ENCODE measurements at regions not wholly inside any gene's neighbourhood (a gene's known extent, or its start where the extent isn't known, plus 50 kb on each side); places are given as distances from the start of the nearest gene placed in this dataset.
A peak's percentile ranks its signal among the peaks of the same experiment; 100 is the strongest.
"Not testable (repeated sequence)": the region's sequence is repeated elsewhere in the genome, so short reads cannot be mapped to it uniquely, and the experiment has no call there.

DNA sequence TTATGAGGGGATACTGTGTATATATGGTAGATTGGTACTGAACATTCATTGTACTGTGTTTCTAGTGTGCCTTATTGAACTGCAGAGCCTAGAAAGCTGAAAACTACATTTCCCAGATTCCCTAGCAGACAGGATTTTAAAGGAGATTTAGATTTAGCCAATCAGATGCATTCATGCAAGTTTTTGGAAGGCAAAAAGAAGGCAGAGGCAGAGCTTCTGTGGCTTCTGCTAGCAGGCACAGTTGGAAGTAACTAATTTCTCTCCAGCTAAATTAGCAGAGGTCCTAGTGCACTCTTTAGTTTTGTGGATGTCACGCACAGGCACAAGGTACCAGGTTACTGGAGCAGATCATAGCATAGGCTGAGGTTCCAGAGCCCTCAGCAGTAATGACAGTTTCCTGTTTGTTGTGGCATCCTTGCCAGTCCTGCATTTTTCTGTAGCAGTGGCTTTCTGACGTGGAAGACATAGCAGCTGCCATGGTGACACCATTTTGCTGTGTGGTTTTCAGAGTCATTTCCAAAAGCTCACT, 83.7 kb upstream of the CCDC71L start:
- in situ Hi-C loops (cut with MboI; ENCODE audit: low pct_unique_long_range_greater_than_20kb, low sequenced_read_pairs): no loop called here

DNA sequence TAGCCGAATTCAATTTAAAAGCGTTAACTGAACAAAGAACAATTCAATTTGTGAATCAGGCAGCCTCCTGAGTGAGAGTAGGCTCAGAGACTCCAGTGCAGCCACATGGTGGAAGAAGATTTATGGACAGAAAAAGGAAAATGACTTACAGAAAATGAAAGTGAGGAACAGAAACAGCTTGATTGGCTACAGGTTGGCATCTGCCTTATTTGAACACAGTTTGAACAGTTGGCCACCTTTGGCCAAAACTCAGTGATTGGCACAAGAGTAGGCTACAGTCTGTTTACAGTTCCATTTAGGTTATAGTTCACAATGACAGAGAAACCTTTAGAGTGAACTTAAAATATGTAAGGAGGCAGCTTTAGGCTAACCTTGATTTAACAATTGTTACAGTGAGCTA, 86.3 kb upstream of the CCDC71L start:
- in situ Hi-C loops (cut with MboI; ENCODE audit: low pct_unique_long_range_greater_than_20kb, low sequenced_read_pairs); DNase-seq: not testable (repeated sequence)

More for the DNA sequence above, 83.7 kb upstream of the CCDC71L start:
- no peak for DNase-seq

GRCh38 chr7:106747804-106748203, 86.8 kb upstream of the CCDC71L start:
- in situ Hi-C loops (cut with MboI; ENCODE audit: low pct_unique_long_range_greater_than_20kb, low sequenced_read_pairs): no loop called here
- no peak for DNase-seq

GRCh38 chr7:106749165-106749564, 88.2 kb upstream of the CCDC71L start:
- in situ Hi-C loops (cut with MboI; ENCODE audit: low pct_unique_long_range_greater_than_20kb, low sequenced_read_pairs): no loop called here
- no peak for DNase-seq

DNA sequence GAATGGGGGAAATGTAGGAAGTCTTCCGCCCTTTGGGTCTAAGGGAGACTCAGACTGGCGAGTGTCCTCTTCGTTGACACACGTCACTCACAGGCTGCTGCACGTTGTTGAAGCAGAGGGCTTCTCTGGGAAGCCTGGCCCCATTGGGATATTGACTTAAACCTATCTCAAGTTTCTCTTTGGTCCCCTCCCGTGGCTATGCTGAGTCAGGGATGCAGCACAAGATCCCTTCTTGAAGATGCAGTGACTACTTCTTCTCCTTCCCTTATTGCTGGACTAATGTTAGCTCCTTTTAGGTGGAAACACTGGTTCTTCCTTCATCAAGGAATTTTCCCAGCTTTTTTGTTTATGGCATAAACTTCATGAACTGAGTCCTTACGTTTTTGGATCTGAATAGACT, 89.8 kb upstream of the CCDC71L start:
- no peak for DNase-seq
- in situ Hi-C loops (cut with MboI; ENCODE audit: low pct_unique_long_range_greater_than_20kb, low sequenced_read_pairs): no loop called here

- in situ Hi-C loops (cut with MboI; ENCODE audit: low pct_unique_long_range_greater_than_20kb, low sequenced_read_pairs): no loop called here
- no peak for DNase-seq
These were observed 91.4 kb upstream of the CCDC71L start for GRCh38 chr7:106752367-106752766.

- in situ Hi-C loops (cut with MboI; ENCODE audit: low pct_unique_long_range_greater_than_20kb, low sequenced_read_pairs); DNase-seq: not testable (repeated sequence)
These were observed 94.1 kb upstream of the CCDC71L start for GRCh38 chr7:106755024-106755423.

DNA sequence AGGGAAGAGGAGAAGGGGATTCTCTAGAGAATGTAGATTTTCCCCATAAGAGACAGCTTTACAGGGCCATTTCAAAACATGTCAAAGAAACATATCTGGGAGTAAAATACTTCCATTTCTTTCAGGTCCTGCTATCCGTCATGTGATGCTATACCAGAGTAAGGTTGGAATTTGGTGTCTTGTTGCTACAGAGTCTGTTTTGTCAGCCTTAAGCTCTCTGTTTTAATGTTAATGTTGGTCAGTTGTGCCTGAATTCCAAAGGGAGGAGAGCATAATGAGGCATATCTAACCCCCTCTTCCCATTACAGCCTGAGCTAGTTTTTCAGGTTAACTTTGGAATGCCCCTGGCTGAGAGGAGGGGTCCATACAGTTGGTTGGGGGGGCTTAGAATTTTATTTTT, 94.7 kb upstream of the CCDC71L start:
- in situ Hi-C loops (cut with MboI; ENCODE audit: low pct_unique_long_range_greater_than_20kb, low sequenced_read_pairs): no loop called here
- no peak for DNase-seq

DNA sequence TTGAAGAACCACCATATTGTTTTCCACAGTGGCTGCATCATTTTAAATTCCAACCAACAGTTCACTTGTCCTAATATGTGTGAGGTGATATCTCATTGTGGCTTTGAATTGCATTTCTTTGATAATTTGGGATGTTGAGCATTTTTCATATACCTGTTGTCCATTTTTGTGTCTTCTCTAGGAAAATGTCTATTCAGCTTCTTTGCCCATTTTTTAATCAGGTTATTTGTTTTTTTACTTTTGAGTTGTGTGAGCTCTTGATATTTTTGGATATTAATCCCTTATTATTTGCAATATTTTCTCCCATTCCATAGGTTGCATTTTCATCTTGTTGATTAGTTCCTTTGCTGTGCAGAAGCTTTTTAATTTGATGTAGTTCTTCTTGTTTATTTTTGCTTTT, 95.1 kb upstream of the CCDC71L start:
- in situ Hi-C loops (cut with MboI; ENCODE audit: low pct_unique_long_range_greater_than_20kb, low sequenced_read_pairs): no loop called here
- no peak for DNase-seq

DNA sequence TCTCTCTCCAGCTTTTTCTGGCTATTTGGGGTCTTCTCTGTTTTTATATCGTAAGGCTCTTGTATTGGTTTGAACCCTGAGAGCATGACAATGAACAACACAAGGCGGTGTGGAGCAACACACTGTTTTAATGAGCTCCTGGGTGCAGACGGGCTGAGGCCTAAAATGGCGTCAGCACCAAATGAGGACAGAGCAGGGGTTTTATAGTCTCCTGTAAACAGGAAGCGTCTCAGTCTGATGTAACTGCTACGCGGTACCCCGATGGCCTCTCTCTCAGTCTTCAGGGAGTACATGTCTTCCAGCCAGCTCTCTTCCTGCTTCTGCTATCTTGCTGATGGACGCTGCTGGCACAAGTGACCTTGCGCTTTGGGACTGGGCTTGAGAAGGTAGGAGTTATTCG, 95.9 kb upstream of the CCDC71L start:
- no peak for DNase-seq
- in situ Hi-C loops (cut with MboI; ENCODE audit: low pct_unique_long_range_greater_than_20kb, low sequenced_read_pairs): no loop called here

DNA sequence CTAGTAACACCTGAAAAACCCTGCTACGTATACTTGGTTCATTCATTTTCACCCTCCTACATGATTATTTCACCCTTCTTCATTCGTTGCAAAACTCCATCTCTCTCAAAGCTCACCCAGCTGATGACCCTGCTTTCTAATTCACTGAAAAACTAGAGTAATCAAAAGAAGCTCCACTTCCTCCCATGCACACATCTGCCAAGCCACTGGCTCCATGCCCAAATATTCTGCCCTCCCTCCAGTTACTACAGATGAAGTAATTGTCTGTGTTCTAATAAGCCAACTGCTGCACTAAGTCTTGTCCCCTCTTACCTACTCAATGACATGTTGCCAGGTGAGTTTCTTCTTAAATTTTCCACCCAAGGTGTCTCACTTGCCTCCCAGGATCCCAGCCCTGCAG, 96.9 kb upstream of the CCDC71L start:
- in situ Hi-C loops (cut with MboI; ENCODE audit: low pct_unique_long_range_greater_than_20kb, low sequenced_read_pairs): no loop called here
- DNase-seq: peak; percentile 70

- in situ Hi-C loops (cut with MboI; ENCODE audit: low pct_unique_long_range_greater_than_20kb, low sequenced_read_pairs); DNase-seq: not testable (repeated sequence)
These were observed 101.9 kb upstream of the CCDC71L start for GRCh38 chr7:106762845-106763244.

DNA sequence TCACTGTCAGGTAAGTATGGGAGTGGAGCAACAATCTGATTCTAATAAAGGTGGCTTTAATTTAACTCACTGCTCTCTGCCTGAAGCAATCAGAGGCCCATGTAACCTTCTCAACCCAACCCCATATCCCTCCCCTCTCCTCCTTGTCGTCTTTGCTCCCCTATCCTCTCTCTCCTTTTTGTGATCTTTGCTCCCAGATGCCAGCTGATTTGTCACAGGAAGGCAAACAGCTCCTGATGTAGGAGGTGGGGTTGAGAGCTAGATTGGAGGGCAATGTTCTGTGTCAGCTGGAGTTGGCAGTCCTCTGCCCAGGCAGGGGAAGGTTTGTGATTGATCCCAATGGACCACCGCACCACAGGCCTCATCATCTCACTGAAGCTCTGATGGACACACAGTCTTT, 101.4 kb upstream of the PIK3CG start:
- DNase-seq: no peak
- in situ Hi-C loops (cut with MboI; ENCODE audit: low pct_unique_long_range_greater_than_20kb, low sequenced_read_pairs): no loop called here

- in situ Hi-C loops (cut with MboI; ENCODE audit: low pct_unique_long_range_greater_than_20kb, low sequenced_read_pairs): no loop called here
These were observed 99.2 kb upstream of the PIK3CG start for GRCh38 chr7:106765727-106766355.

DNA sequence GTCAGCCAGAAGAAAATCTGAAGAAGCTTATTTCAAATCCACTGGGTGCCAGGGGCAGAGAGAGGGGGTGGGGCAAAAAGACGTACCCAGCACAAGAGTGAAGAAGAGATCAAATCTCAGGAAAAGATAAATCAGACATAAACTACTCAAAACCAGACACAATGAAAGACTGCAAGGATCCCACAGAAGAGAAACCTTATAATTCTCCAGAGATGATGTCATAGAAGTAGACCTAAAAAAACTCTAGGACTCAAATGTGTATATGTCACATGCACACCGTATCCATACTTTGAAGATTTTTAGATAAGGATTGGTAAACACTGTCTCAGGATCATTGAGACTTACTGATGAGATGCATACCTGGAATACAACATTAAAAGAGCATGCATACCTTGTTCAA, 98.5 kb upstream of the PIK3CG start:
- in situ Hi-C loops (cut with MboI; ENCODE audit: low pct_unique_long_range_greater_than_20kb, low sequenced_read_pairs): no loop called here
- no peak for DNase-seq

More at GRCh38 chr7:106765727-106766355, 99.2 kb upstream of the PIK3CG start:
- DNase-seq: no peak

DNA sequence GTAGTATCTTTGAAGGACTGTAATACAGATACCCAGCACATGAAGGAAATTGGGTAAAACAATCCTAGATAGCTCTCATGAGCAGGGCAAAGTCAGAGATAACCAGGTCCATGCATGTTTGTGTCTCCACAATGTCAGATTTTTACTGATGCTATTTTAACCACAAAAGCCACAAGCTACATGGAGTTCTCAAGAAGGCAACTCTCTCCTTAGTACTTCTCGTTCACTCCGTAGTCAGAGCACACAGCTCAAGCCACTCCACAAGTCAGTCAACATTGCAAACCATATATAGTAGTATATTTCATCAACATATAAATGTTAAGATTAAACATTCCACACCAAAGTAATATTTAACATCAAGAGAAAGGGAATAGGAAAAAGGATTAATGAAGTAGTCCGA, 98.0 kb upstream of the PIK3CG start:
- in situ Hi-C loops (cut with MboI; ENCODE audit: low pct_unique_long_range_greater_than_20kb, low sequenced_read_pairs): no loop called here
- peak; percentile 61 for DNase-seq

DNA sequence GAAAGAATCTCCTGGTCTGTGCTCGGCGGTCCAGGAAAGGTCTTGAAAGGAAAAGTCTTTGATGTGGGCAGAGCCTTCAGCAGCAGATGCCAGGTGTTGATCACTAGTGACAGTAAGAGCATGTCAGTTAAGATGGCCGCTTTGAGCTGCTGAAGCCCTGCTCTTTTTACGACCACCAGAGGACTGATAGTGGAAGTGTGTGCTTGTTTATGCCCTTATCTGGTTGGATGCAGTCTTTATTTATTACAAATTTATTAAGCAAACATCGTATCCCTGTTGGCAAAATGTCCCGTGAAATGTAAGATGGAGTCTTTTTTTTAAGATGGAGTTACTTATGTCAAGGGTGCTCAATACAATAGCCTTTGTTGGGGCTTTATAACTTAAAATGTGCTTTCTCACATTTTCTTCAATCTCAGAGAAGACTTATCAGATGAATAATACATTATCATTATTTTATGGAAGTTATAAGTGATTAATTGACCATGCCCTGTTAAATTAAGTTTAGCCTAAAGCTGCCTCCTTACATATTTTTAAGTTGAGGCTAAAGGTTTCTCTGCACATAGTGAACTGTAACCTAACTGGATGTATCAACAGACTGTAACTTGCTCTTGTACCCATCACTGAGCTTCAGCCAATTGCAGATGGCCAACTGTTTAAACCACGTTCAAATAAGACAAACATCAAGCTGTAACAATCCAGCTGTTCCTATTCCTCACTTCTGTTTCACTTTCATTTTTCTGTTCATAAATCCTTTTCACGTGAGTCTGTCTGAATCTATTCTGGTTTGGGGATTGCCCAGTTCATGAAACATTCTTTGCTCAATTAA, 97.4 kb upstream of the PIK3CG start:
- in situ Hi-C loops (cut with MboI; ENCODE audit: low pct_unique_long_range_greater_than_20kb, low sequenced_read_pairs): no loop called here
- DNase-seq: no peak

- in situ Hi-C loops (cut with MboI; ENCODE audit: low pct_unique_long_range_greater_than_20kb, low sequenced_read_pairs): no loop called here
- no peak for DNase-seq
These were observed 96.7 kb upstream of the PIK3CG start for GRCh38 chr7:106768324-106768751.

DNA sequence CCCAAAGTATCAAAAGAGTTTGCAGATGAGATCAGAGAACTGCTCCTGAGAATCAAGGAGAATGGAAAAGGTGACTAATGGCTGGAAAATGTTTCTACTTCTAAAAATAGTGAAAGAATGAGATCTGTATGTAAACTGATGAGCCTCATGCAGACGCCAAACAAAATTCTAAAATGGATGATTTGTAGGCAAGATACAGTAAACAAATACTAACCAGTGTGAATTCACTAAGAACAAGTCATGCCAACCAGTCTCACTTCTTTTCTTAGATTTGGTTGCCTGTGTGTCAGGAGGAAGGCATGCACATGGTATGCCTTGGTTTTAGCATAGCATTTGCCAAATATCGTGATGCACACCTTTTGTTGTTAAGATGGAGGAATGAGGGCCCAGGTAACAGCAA, 94.9 kb upstream of the PIK3CG start:
- in situ Hi-C loops (cut with MboI; ENCODE audit: low pct_unique_long_range_greater_than_20kb, low sequenced_read_pairs): no loop called here
- DNase-seq: no peak

DNA sequence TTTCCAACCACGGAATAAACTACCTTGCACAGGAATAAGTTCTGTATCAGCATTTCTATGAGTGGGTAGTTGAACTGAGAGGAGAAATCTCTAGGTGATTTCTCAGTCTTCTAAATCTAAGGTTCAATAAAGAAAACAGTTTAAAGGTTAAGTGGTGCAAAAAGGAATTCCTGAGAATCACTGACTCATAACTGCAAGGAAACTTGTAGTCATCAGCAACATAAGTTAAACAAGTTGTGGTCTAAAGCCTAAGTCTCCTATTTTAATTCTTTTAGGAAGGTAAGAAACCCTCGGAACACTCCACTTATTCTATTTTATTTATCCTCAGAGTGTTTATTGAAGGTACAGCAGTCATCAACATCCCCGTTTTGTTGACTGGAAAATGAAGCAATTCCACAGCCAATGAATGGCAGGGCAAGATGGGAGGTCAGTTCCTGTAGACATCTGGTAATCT, 92.4 kb upstream of the PIK3CG start:
- DNase-seq: no peak
- in situ Hi-C loops (cut with MboI; ENCODE audit: low pct_unique_long_range_greater_than_20kb, low sequenced_read_pairs): no loop called here

Measured in KBM-7 (cell line).